Right hindlimb (tissue), 1 donor: ENCODE measurements at regions not wholly inside any gene's neighbourhood (a gene's known extent, or its start where the extent isn't known, plus 50 kb on each side); places are given as distances from the start of the nearest gene placed in this dataset.

Experiments
- DNase-seq: peaks from one replicate; pipeline ENCODE4 v3.0.0-alpha.2; 2018

- peak; percentile 30 for DNase-seq
Observed at GRCh38 chr14:101233808-101234207, 327.5 kb upstream of the DIO3 start.

- DNase-seq: peak; percentile 49
Observed at GRCh38 chr14:101234244-101234937, 326.9 kb upstream of the DIO3 start.

- no peak for DNase-seq
Observed at GRCh38 chr14:101234999-101235334, 326.3 kb upstream of the DIO3 start.

GRCh38 chr14:101235335-101236103 is 325.8 kb upstream of the DIO3 start:
- peak; percentile 63 for DNase-seq

- DNase-seq: peak; percentile 15
Observed at GRCh38 chr14:101236496-101237251, 324.6 kb upstream of the DIO3 start.

GRCh38 chr14:101237252-101237616 is 324.1 kb upstream of the DIO3 start:
- DNase-seq: peak; percentile 12

- peak; percentile 13 for DNase-seq
Observed at GRCh38 chr14:101239065-101239464, 322.2 kb upstream of the DIO3 start.

- DNase-seq: no peak
Observed at GRCh38 chr14:101241147-101241546, 320.1 kb upstream of the DIO3 start.

GRCh38 chr14:101241807-101242278 is 319.5 kb upstream of the DIO3 start:
- DNase-seq: peak; percentile 5

- DNase-seq: peak; percentile 11
Observed at GRCh38 chr14:101242442-101243385, 318.6 kb upstream of the DIO3 start.

GRCh38 chr14:101243587-101244338 is 317.5 kb upstream of the DIO3 start:
- peak; percentile 3 for DNase-seq

- DNase-seq: peak; percentile 11
Observed at GRCh38 chr14:101246894-101247841, 314.1 kb upstream of the DIO3 start.

- DNase-seq: peak; percentile 12
Observed at GRCh38 chr14:101247842-101248725, 313.2 kb upstream of the DIO3 start.

- peak; percentile 11 for DNase-seq
Observed at GRCh38 chr14:101248840-101249675, 312.2 kb upstream of the DIO3 start.

- DNase-seq: peak; percentile 2
Observed at GRCh38 chr14:101249676-101250036, 311.6 kb upstream of the DIO3 start.

- peak; percentile 8 for DNase-seq
Observed at GRCh38 chr14:101250336-101250947, 310.9 kb upstream of the DIO3 start.

GRCh38 chr14:101250948-101251811 is 310.1 kb upstream of the DIO3 start:
- peak; percentile 12 for DNase-seq
